ENCODE measurements at regions not wholly inside any gene's neighbourhood (a gene's known extent, or its start where the extent isn't known, plus 50 kb on each side); places are given as distances from the start of the nearest gene placed in this dataset.
"Not testable (repeated sequence)": the region's sequence is repeated elsewhere in the genome, so short reads cannot be mapped to it uniquely, and the experiment has no call there.

DNA sequence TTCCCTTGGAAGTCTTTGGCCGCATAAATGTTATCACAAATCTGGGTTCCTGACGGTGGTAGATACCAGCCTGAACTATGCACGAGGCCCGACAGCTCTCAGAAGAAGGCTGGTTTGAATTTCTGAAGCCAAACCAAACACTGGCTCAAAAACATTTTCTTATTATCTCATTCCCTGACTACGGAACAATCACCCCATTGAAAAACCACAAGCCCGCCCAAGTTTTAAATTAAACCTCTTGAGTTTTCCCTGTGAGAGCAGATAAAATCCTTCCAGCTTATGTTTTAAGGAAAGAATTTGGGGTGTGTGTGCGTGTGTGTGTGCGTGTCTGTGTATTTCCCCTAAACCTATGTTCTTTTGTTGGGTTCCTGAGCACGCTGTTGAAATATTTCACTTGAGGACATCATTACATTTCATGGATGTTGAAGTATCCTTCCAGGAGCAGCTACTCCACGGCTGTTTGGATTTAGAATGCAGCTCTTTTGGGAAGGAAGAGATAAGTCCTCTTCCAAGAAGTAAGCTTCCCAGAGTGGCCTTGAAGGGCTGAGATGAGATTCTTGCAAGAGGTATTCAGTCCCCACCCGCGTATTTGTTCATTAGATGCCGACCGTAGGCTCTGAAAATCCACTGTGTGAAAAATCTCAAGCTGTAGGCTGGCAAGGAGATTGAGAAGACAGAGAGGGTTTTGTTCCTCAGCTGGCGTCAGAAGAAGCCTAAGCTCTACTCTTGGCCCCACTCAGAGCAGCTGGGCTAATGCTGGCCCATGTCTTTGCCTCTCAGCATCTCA is 131.0 kb upstream of the NCOR2 start:
- Histone ChIP-seq H3K27ac (ENCODE audit: control insufficient read depth, insufficient read depth, low read length) (no peak overlapping the region), H3K79me2 (ENCODE audit: control insufficient read depth, insufficient read depth, low read length) (no peaks in the 10 kb centered on the region), H3K4me1 (ENCODE audit: control insufficient read depth, extremely low read depth, insufficient read depth, low read length) (peaks cover 16% of the 10 kb centered on the region), H3K4me2 (ENCODE audit: control insufficient read depth, extremely low read depth, insufficient read depth, low read depth, low read length) (no peak overlapping the region), H3K4me3 (ENCODE audit: control insufficient read depth in 2 of 3, extremely low read depth in 1 of 3, insufficient read depth in 2 of 3, low read depth in 1 of 3, low read length in 3 of 3) (no peak overlapping the region), H2AFZ (ENCODE audit: control insufficient read depth, low read length) (no peak overlapping the region), H3K36me3 (ENCODE audit: control insufficient read depth in 2 of 2, extremely low read depth in 1 of 2, insufficient read depth in 2 of 2, low read length in 2 of 2) (no peaks in the 10 kb centered on the region), H4K20me1 (ENCODE audit: control insufficient read depth, extremely low read depth, insufficient read depth, low read length) (no peaks in the 10 kb centered on the region), H3K9ac (ENCODE audit: control insufficient read depth, extremely low read depth, insufficient read depth, low read length) (no peak overlapping the region), H3K9me1 (ENCODE audit: control insufficient read depth, extremely low read depth, insufficient read depth, low read length) (no peaks in the 10 kb centered on the region), H3K9me3 (ENCODE audit: control insufficient read depth, low read depth, low read length) (no peaks in the 10 kb centered on the region), H3K27me3 (ENCODE audit: control insufficient read depth, extremely low read depth, insufficient read depth, low read length) (peaks cover 9% of the 10 kb centered on the region)
- dilution Hi-C loops (cut with MboI; ENCODE audit: extremely low pct_ligation_motif_present, low sequenced_read_pairs), result no loop called here
- TF ChIP-seq CTCF (optimal IDR thresholded peaks at IDR 0.05 in 1 of 3, IDR thresholded peaks at IDR 0.05 in 1 of 3, conservative IDR thresholded peaks at IDR 0.05 in 1 of 3; ENCODE audit: extremely low read depth in 1 of 3, insufficient read depth in 2 of 3, low read length in 3 of 3) (no peak), EZH2 (IDR thresholded peaks at IDR 0.05; ENCODE audit: low read length) (no peak)
- DNase-seq (ENCODE audit: low read depth, low spot score) (no peak), FAIRE-seq (no peak)

DNA sequence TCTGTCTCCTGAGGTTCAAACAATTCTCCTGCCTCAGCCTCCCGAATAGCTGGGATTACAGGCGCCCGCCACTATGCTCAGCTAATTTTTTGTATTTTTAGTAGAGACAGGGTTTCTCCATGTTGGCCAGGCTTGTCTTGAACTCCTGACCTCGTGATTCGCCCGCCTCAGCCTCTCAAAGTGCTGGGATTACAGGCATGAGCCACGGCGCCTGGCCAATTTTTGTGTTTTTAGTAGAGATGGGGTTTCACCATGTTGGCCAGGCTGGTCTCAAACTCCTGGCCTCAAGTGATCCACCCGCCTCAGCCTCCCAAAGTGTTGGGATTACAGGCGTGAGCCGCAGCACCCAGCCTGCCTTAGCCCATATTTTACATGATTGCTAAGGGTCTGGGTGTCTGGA is 130.3 kb upstream of the NCOR2 start:
- DNase-seq (ENCODE audit: low read depth, low spot score); H3K27ac ChIP-seq (ENCODE audit: control insufficient read depth, insufficient read depth, low read length); H4K20me1 ChIP-seq (ENCODE audit: control insufficient read depth, extremely low read depth, insufficient read depth, low read length); FAIRE-seq; H3K79me2 ChIP-seq (ENCODE audit: control insufficient read depth, insufficient read depth, low read length); H3K9me3 ChIP-seq (ENCODE audit: control insufficient read depth, low read depth, low read length); H3K9ac ChIP-seq (ENCODE audit: control insufficient read depth, extremely low read depth, insufficient read depth, low read length); H2AFZ ChIP-seq (ENCODE audit: control insufficient read depth, low read length); H3K36me3 ChIP-seq (ENCODE audit: control insufficient read depth in 2 of 2, extremely low read depth in 1 of 2, insufficient read depth in 2 of 2, low read length in 2 of 2); H3K9me1 ChIP-seq (ENCODE audit: control insufficient read depth, extremely low read depth, insufficient read depth, low read length); H3K4me3 ChIP-seq (ENCODE audit: control insufficient read depth in 2 of 3, extremely low read depth in 1 of 3, insufficient read depth in 2 of 3, low read depth in 1 of 3, low read length in 3 of 3); H3K27me3 ChIP-seq (ENCODE audit: control insufficient read depth, extremely low read depth, insufficient read depth, low read length); H3K4me2 ChIP-seq (ENCODE audit: control insufficient read depth, extremely low read depth, insufficient read depth, low read depth, low read length); dilution Hi-C loops (cut with MboI; ENCODE audit: extremely low pct_ligation_motif_present, low sequenced_read_pairs): not testable (repeated sequence)
- H3K4me1 ChIP-seq (ENCODE audit: control insufficient read depth, extremely low read depth, insufficient read depth, low read length), result peaks cover 16% of the 10 kb centered on the region
